ENCODE measurements at regions not wholly inside any gene's neighbourhood (a gene's known extent, or its start where the extent isn't known, plus 50 kb on each side); places are given as distances from the start of the nearest gene placed in this dataset.

GRCh38 chr20:22723659-22724058, 139.3 kb upstream of the FOXA2 start:
- TF ChIP-seq CTCF (IDR thresholded peaks at IDR 0.05; ENCODE audit: poor library complexity, severe bottlenecking) (no peak), TAF1 (IDR thresholded peaks at IDR 0.05; ENCODE audit: low read depth) (no peak), POLR2AphosphoS5 (IDR thresholded peaks at IDR 0.05) (no peak), RAD21 (conservative IDR thresholded peaks at IDR 0.05) (no peak), REST (IDR thresholded peaks at IDR 0.05; ENCODE audit: borderline replicate concordance) (no peak), EP300 (conservative IDR thresholded peaks at IDR 0.05; ENCODE audit: poor library complexity, severe bottlenecking) (no peak), EZH2 (IDR thresholded peaks at IDR 0.05; ENCODE audit: borderline replicate concordance, insufficient read depth, low read length, poor library complexity, severe bottlenecking) (no peak), SMC3 (conservative IDR thresholded peaks at IDR 0.05; ENCODE audit: poor library complexity) (no peak)

Data from neural cell (in vitro differentiated cells).